ENCODE measurements at regions not wholly inside any gene's neighbourhood (a gene's known extent, or its start where the extent isn't known, plus 50 kb on each side); places are given as distances from the start of the nearest gene placed in this dataset.

GRCh38 chr20:24819331-24819965 lies 129.6 kb upstream of the CST7 start:
- no peak for DNase-seq

GRCh38 chr20:24820345-24820744 lies 128.7 kb upstream of the CST7 start:
- no peak for DNase-seq

DNA sequence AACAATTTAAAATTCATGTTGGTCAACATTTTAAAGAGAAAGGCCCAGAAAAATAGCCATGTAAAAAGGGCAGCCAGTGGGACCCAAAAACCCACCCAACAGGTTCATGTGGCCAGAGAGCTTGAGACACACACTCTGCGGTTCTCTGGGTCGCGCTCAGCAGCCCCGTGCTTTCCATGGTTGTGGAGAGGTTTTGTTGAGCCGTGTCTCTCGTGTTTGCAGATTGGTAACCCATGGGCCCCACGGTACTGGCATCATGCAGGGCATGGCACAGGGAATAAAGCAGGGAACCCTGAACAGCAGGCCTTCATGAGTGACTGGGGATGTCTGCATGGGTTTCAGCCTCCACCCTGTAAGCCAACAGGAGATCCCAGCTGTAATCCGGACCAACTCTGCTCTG lies 127.7 kb upstream of the CST7 start:
- DNase-seq: no peak

DNA sequence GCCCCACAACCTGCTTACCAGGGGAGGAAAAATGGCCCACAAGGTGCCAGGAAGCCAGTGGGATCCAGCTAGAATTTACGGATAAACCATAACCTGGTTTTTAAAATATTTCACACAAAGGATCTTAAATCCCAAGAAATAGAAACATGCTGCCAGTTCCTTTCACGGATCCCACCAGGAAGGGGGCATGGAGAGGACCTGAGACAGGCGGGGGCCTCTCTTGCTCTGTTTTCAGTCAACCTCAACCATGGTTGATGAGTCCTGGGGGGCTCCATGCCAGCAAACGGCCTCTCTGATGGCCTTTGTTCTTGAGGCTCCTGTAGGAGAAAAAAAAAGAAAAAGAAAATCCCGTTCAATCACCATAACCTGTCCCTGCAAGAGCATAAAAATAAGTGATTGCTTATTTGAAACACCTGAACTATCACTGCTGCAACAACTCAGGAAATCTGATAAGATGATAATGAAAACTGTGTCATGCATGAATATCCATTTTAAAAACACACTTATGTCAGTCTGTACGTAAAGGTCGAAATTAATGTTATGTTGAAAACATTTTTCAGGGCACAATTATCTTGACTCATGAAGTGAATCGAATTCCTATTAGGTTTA lies 125.8 kb upstream of the CST7 start:
- no peak for DNase-seq

DNA sequence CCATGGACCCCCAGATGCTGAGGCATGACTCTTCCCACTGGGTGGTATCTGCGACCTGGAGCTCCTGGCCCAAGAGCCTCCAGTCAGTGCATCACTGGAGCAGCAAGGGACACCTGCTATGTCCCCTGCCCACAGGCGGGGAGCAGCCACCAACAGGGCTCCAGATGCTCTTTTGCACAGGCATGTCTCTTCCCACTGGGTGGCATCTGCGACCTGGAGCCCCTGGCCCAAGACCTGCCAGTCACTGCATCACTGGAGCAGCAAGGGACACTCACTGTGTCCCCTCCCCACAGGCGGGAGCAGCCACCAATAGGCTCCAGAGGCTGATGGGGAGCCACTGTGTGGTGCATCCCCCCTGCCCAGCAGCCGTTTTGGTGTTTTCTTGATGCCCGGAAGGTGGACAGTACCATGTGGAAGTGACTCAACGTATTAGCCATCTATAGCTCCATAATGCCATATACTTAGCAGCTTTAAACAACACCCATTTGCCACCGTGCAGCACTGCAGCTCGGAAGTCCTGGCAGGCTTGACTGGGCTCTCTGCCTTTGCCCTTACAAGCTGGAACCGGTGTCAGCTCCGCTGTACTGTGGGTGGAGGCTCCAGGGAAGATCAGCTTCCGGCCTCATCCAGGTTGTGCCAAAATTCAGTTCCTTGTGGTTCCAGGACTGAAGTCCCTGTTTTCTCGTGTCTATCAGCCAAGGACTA lies 124.9 kb upstream of the CST7 start:
- no peak for DNase-seq

DNA sequence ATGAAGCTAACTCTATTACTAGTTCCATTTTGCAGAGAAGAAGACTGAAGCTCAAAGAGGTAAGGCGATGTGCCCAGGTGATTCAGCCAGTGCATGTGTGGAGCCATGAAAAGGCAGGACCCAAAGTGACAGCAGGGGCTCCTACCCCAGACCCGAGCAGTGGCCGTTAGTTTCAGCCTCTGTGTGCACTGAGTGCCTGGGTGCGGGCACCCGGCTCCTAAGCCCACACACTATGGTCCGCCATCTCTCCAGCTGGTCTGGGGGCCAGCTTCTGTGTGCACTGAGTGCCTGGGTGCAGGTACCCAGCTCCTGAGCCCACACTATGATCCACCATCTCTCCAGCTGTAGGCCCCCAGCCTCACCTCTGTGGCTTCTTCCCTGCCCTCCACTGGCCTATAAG lies 123.5 kb upstream of the CST7 start:
- DNase-seq: no peak

- DNase-seq: no peak
These were observed 121.3 kb upstream of the CST7 start for GRCh38 chr20:24827603-24828295.

GRCh38 chr20:24828992-24829648 lies 119.9 kb upstream of the CST7 start:
- no peak for DNase-seq

DNA sequence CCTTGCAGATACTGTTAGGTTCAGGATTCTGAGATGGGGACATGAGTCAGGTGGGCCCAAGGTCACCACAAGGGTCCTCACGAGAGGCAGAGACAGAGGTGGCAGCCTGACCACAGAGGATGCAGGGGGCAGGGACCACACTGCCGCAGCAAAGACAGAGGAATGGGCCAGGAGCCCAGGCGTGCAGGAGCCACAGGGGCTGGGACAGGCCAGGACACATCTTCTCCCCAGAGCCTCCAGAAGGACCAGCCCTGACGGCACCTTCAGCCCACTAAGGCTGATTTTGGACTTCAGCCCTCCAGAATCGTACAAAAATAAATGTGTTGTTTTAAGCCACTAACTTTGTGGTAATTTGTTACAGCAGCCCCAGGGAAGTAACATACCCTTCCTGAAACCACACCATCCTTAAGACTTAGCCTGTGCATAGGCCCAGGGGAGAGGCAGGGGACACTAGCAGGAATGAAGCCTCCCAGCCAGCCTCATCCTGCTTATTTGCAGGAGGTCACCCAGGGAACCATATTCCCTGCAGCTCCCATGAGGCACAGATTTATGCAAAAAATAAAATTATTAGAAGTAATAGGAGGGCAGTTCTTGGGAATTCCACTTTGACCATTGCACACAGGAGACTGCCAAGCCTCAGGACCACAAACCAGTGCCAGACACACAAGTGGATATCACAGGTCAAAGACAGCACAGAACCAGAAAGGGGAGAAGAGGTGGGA lies 119.3 kb upstream of the CST7 start:
- no peak for DNase-seq

DNA sequence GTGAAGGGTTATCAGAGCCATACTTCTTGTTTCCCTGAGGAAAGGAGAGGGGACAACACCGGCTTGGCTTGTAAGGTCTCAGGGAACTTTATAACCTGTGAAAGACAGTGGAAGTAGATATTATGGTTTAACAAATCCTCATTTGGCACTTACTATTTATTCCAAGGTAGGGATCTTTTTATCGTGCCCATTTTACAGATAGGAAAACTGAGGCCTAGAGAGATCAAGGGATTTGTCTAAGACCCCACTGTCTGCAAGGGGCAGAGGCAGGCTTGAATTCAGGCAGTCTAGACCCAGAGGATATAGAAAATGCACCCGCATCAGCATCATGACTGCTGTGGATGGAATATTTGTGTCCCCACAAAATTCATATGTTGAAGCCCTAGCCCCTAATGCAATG lies 118.4 kb upstream of the CST7 start:
- DNase-seq: no peak

GRCh38 chr20:24831232-24831631 lies 117.8 kb upstream of the CST7 start:
- no peak for DNase-seq

GRCh38 chr20:24832518-24832917 lies 116.6 kb upstream of the CST7 start:
- no peak for DNase-seq

GRCh38 chr20:24833592-24833991 lies 115.5 kb upstream of the CST7 start:
- DNase-seq: no peak

GRCh38 chr20:24834310-24834709 lies 114.8 kb upstream of the CST7 start:
- no peak for DNase-seq

DNA sequence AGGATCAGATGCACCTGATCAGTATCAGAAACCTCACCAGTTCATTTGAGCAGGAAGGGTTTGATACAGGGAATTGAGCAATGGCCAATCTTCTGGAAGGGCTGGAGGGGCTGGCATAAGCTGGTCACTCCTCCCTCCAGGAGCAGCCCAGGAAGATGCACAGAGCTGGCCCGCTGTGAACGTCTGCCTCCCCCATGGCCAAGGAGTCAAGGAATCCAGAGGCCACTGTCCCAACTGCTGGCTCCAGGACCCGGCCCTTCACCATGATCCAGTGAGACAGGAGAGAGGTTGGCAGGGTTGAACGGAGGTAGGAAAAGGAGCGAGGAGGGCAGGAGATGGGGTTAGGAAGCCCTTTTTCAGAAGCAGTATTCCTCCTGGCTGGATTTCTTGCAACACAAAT lies 113.9 kb upstream of the CST7 start:
- DNase-seq: no peak

DNA sequence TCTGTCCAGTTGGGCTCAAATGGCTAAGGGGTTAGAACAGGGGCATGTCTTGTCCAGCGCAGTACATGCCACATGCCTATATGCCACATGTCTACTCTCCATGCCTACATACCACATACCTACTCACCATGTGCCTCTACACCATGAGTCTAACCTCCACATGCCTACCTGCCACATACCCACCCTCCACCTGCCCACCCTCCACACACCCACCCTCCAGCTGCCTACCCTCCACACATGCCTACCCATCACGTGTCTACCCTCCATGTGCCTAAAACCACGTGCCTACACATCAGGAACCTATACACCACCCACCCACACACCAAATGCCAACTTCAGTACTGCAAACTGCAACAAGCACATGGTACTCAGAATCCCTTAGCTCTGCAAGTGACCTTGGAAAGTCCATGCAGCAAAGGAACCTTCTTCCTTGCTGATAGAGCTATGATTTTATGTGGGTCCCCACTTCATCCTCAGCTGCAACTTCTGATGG lies 113.0 kb upstream of the CST7 start:
- no peak for DNase-seq

DNA sequence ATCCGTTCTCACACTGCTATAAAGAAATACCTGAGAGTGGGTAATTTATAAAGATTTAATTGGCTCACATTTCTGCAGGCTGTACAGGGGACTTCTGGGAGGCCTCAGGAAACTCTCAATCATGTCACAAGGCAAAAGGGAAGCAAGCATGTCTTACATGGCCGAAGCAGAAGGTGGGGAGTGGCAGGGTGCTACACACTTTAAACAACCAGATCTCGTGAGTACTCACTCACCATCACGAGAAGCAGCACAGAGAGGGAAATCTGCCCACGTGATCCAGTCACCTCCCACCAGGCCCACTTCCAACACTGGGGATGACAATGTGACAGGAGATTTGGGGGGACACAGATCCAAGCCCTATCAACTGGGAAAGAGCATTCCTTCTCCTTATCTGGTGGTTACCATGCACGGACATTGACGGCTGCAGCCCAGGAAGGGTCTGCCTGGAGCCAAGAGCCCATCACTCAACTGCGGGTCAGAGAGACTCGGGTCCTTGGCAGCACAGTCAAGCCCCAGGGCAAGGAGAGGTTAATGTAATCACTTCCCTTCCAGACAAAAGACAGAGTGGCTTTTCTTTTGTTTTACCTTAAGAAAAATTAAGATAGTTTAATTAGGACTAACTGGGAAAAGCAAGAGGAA lies 112.3 kb upstream of the CST7 start:
- DNase-seq: no peak

GRCh38 chr20:24837781-24838450 lies 111.2 kb upstream of the CST7 start:
- no peak for DNase-seq

DNA sequence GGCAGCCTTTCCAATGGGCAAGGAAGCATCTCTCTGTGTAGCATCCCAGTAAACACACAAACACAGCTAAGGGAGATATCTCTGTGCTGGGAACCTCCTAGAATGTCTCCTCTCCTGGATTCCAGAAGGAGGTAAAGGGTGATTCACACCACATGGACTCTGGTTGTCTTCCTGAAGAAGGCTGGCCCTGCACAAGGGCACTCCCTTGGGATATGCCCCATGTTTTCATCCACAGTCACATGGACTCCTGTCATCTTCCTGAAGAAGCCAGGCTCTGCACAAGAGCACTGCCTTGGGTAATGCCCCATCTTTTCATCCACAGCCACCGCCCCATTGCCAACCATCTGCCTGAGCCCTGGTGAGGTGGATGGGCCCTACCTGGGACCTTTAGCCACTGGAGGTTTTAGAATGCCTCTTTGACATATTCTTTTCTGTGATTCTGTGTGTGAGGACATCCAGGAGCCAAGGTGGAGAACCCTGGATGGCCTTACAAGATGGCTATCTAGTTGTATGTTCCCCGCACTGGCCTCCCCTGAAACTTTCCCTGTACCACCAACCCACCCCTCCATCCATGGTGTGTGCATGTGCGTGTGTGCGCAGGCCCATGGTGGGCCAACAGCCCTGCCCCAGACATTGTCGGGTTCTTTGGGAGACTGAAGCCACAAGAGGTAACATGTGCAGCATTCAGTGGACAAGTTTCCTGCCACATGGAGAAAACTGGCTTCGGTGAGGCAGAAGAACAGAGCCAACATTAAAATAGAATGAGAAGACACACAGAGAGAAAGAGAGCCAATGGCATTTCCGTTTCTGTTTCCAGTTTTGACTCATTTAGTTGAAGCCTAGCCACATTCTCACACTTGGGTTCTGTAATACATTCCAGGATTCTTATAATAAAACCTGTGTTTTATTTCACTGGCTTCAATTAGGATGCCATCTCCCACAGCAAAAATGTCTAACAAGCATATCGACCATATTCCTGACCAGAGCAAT lies 110.2 kb upstream of the CST7 start:
- no peak for DNase-seq

DNA sequence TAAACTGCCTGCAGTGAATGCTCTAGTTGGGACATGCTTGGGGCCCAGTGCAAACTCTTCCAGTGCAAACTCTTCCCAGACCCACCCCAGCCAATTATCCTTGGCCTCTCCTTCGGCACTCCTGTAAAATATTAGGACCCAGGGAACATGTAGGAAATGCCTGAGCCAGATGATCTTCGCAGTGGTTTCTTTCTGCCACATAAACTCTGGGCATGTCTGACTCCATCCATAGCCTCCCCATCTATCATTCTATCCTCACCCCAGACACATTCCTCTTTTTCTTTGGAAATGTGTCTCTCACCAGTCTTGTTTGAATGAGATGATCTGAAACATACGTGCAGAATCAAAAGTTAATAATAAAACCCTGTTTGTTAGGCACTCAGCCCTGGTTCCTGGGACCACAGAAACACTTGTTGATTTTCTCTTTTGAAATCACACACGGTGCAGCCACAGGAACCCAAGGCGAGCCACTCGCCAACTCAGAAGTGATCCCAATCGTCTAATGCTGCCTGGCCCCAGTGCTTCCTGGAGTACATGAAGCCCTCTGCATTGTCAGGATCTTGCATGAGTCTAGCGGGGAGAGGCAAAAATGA lies 108.9 kb upstream of the CST7 start:
- no peak for DNase-seq

Measured in left hindlimb (tissue), 1 donor.